H1 (cell line): ENCODE measurements at regions not wholly inside any gene's neighbourhood (a gene's known extent, or its start where the extent isn't known, plus 50 kb on each side); places are given as distances from the start of the nearest gene placed in this dataset.
A peak's percentile ranks its signal among the peaks of the same experiment; 100 is the strongest.

Experiments
- CTCF ChIA-PET: fragments of 300-600 bp; sonication (Branson Sonifier 250); formaldehyde crosslinking; loops from one replicate; lab custom pipeline; 2021; ENCODE audit not compliant: partially characterized antibody; lab: Charles Lee
- POLR2A ChIA-PET: fragments of 300-600 bp; sonication (Branson Sonifier 250); formaldehyde crosslinking; loops from one replicate; lab custom pipeline; 2021; ENCODE audit warnings: inconsistent platforms; ENCODE audit not compliant: partially characterized antibody; lab: Charles Lee
- DNase-seq, 2 experiments: peaks; one replicate each; pipeline versions ENCODE4 v3.0.0 to v3.0.0-alpha.2; 2010 to 2022; ENCODE audit warnings: low spot score in 2 of 2, low read depth in 1 of 2, mixed read lengths in 1 of 2
- FAIRE-seq: peaks from 2 replicates; lab custom pipeline; 2011; peaks lifted over from hg19 to GRCh38; lab: Jason Lieb, UNC
- H2AFZ ChIP-seq: 2 replicates; pipeline ENCODE4 v1.8.1; 2012; ENCODE audit warnings: low read length, inconsistent platforms
- H2AK5ac ChIP-seq: 2 replicates; pipeline ENCODE4 v1.6.1; 2013; ENCODE audit warnings: low read depth, low read length
- H2BK120ac ChIP-seq: replicated peaks from 2 replicates; pipeline ENCODE3; 2013; ENCODE audit warnings: low read depth, low read length, inconsistent platforms
- H2BK12ac ChIP-seq: 2 replicates; pipeline ENCODE4 v1.6.1; 2013; ENCODE audit warnings: low read depth, low read length
- H2BK15ac ChIP-seq: 2 replicates; pipeline ENCODE4 v1.6.1; 2013; ENCODE audit warnings: low read length
- H2BK20ac ChIP-seq: 2 replicates; pipeline ENCODE4 v1.6.1; 2013; ENCODE audit warnings: low read length
- H2BK5ac ChIP-seq: 2 replicates; pipeline ENCODE4 v1.6.1; 2013; ENCODE audit warnings: low read depth, low read length
- H3K14ac ChIP-seq: 2 replicates; pipeline ENCODE4 v1.6.1; 2013; ENCODE audit warnings: inconsistent platforms; ENCODE audit not compliant: insufficient read length
- H3K18ac ChIP-seq: 2 replicates; pipeline ENCODE4 v1.6.1; 2013; ENCODE audit warnings: low read length; ENCODE audit errors: extremely low read depth
- H3K23ac ChIP-seq: 2 replicates; pipeline ENCODE4 v1.6.1; 2013; ENCODE audit warnings: inconsistent platforms; ENCODE audit not compliant: insufficient read length
- H3K23me2 ChIP-seq: 2 replicates; pipeline ENCODE4 v1.6.1; 2013; ENCODE audit warnings: low read depth, low read length
- H3K27ac ChIP-seq: 2 replicates; pipeline ENCODE4 v1.6.1; 2011; ENCODE audit warnings: low read depth, low read length, inconsistent platforms
- H3K27me3 ChIP-seq, 4 experiments: replicated peaks in 1 of 4; 1 replicate in 1 of 4; 2 replicates in 3 of 4; pipeline versions ENCODE4 v1.6.1 to v1.8.1; 2011 to 2013; ENCODE audit warnings: low read length in 3 of 4, mild to moderate bottlenecking in 3 of 4, inconsistent platforms in 2 of 4, mixed read lengths in 2 of 4, moderate library complexity in 1 of 4; ENCODE audit not compliant: control insufficient read depth in 3 of 4, insufficient read depth in 3 of 4; ENCODE audit errors: extremely low read depth in 1 of 4
- H3K36me3 ChIP-seq, 4 experiments: 2 replicates each; pipeline versions ENCODE4 v1.6.1 to v1.8.1; 2011 to 2013; ENCODE audit warnings: mild to moderate bottlenecking in 4 of 4, low read length in 3 of 4, moderate library complexity in 2 of 4, control low read depth in 1 of 4, inconsistent platforms in 1 of 4; ENCODE audit not compliant: insufficient read depth in 4 of 4, control insufficient read depth in 2 of 4
- H3K4ac ChIP-seq: replicated peaks from 2 replicates; pipeline ENCODE3; 2013; ENCODE audit warnings: low read length, low read depth, mixed read lengths, inconsistent platforms; ENCODE audit not compliant: insufficient read length
- H3K4me1 ChIP-seq, 4 experiments: replicated peaks in 1 of 4; 1 replicate in 1 of 4; 2 replicates in 3 of 4; pipeline versions ENCODE4 v1.6.1 to v1.8.1; 2011 to 2013; ENCODE audit warnings: low read length in 3 of 4, inconsistent platforms in 2 of 4, mixed read lengths in 1 of 4; ENCODE audit not compliant: insufficient read depth in 4 of 4, control insufficient read depth in 3 of 4
- H3K4me2 ChIP-seq, 2 experiments: 2 replicates each; pipeline versions ENCODE4 v1.6.1 to v1.8.1; 2011 to 2013; ENCODE audit warnings: low read depth in 2 of 2, low read length in 2 of 2, control low read depth in 1 of 2, inconsistent platforms in 1 of 2, mild to moderate bottlenecking in 1 of 2; ENCODE audit not compliant: insufficient read depth in 1 of 2
- H3K4me3 ChIP-seq, 4 experiments: fragments of 200-600, 300-600 bp in 1 of 4; sonication (generic), shearing (Covaris generic), sonication (Bioruptor Twin) in 1 of 4; 2 replicates each; pipeline versions ENCODE4 v1.5.1 to v1.8.1; 2011 to 2016; ENCODE audit warnings: low read length in 4 of 4, low read depth in 3 of 4, control low read depth in 2 of 4, inconsistent platforms in 2 of 4, mild to moderate bottlenecking in 2 of 4, mixed read lengths in 1 of 4, moderate library complexity in 1 of 4; ENCODE audit not compliant: insufficient read depth in 2 of 4; ENCODE audit errors: extremely low read depth in 1 of 4
- H3K56ac ChIP-seq: replicated peaks from 2 replicates; pipeline ENCODE3; 2013; ENCODE audit warnings: low read depth, mild to moderate bottlenecking, mixed read lengths, low read length, inconsistent platforms; ENCODE audit not compliant: insufficient read length
- H3K79me1 ChIP-seq: 2 replicates; pipeline ENCODE4 v1.6.1; 2013; ENCODE audit warnings: low read depth, low read length, control low read depth
- H3K79me2 ChIP-seq, 2 experiments: 2 replicates each; pipeline versions ENCODE4 v1.6.1 to v1.8.1; 2012 to 2013; ENCODE audit warnings: low read length in 2 of 2, mild to moderate bottlenecking in 2 of 2, inconsistent platforms in 1 of 2; ENCODE audit not compliant: insufficient read depth in 2 of 2, control insufficient read depth in 1 of 2
- H3K9ac ChIP-seq, 4 experiments: replicated peaks in 1 of 4; 1 replicate in 1 of 4; 2 replicates in 3 of 4; pipeline versions ENCODE4 v1.6.1 to v1.8.1; 2011 to 2013; ENCODE audit warnings: low read depth in 3 of 4, low read length in 3 of 4, control low read depth in 2 of 4, mild to moderate bottlenecking in 2 of 4, moderate library complexity in 2 of 4, inconsistent platforms in 1 of 4; ENCODE audit errors: extremely low read depth in 1 of 4
- H3K9me3 ChIP-seq, 2 experiments: 2 replicates each; pipeline versions ENCODE4 v1.6.1 to v1.8.1; 2012 to 2013; ENCODE audit warnings: mild to moderate bottlenecking in 2 of 2, moderate library complexity in 2 of 2, control low read depth in 1 of 2, inconsistent platforms in 1 of 2, low read depth in 1 of 2, low read length in 1 of 2, mixed read lengths in 1 of 2; ENCODE audit not compliant: insufficient read depth in 2 of 2
- H4K20me1 ChIP-seq, 2 experiments: replicated peaks in 1 of 2; 2 replicates each; pipeline versions ENCODE3 to v1.8.1; 2011 to 2013; ENCODE audit warnings: inconsistent platforms in 2 of 2, low read length in 2 of 2, mild to moderate bottlenecking in 1 of 2; ENCODE audit not compliant: insufficient read depth in 2 of 2, control insufficient read depth in 1 of 2
- H4K5ac ChIP-seq: 2 replicates; pipeline ENCODE4 v1.6.1; 2013; ENCODE audit warnings: low read length, low read depth, mixed read lengths, inconsistent platforms; ENCODE audit not compliant: insufficient read length
- H4K8ac ChIP-seq: 2 replicates; pipeline ENCODE4 v1.8.0; 2013; ENCODE audit warnings: mild to moderate bottlenecking, moderate library complexity, low read length, inconsistent platforms; ENCODE audit not compliant: insufficient read depth; ENCODE audit errors: extremely low read depth
- H4K91ac ChIP-seq: replicated peaks from 2 replicates; pipeline ENCODE3; 2013; ENCODE audit warnings: low read length, mixed read lengths, inconsistent platforms; ENCODE audit not compliant: insufficient read length
- BACH1 ChIP-seq: IDR thresholded peaks from 2 replicates; pipeline ENCODE4 v1.6.1; 2012; ENCODE audit warnings: low read length, improper control_type of control experiment
- BCL11A ChIP-seq, 2 experiments: IDR thresholded peaks; one replicate each; pipeline ENCODE4 v1.6.1; 2011; ENCODE audit warnings: low read depth in 2 of 2, low read length in 2 of 2, mild to moderate bottlenecking in 2 of 2
- CEBPB ChIP-seq: IDR thresholded peaks from 2 replicates; pipeline ENCODE4 v1.6.1; 2012; ENCODE audit warnings: low read depth, low read length
- CREB1 ChIP-seq: IDR thresholded peaks from 2 replicates; pipeline ENCODE4 v1.6.1; 2012; ENCODE audit warnings: inconsistent platforms
- HDAC6 ChIP-seq: IDR thresholded peaks from one replicate; pipeline ENCODE4 v1.7.1; 2012; ENCODE audit warnings: low read depth, mild to moderate bottlenecking, inconsistent platforms, low read length, moderate library complexity
- JUND ChIP-seq: IDR thresholded peaks from 2 replicates; pipeline ENCODE4 v1.6.1; 2011; ENCODE audit warnings: mild to moderate bottlenecking, improper control_type of control experiment, low read length
- KDM1A ChIP-seq: fragments of 200-600, 300-600 bp; sonication (generic); IDR thresholded peaks from 2 replicates; pipeline ENCODE4 v1.7.1; 2016; ENCODE audit warnings: mild to moderate bottlenecking, low read length, borderline replicate concordance
- MAX ChIP-seq: IDR thresholded peaks from 2 replicates; pipeline ENCODE4 v1.6.1; 2012; ENCODE audit warnings: inconsistent platforms
- NANOG ChIP-seq: IDR thresholded peaks from 2 replicates; pipeline ENCODE4 v1.6.1; 2011; ENCODE audit warnings: low read length, low read depth, mild to moderate bottlenecking, inconsistent platforms; ENCODE audit not compliant: insufficient read depth, poor library complexity, severe bottlenecking
- PHF8 ChIP-seq: fragments of 200-600 bp; sonication (generic); conservative IDR thresholded peaks from 2 replicates; pipeline ENCODE4 v1.7.1; 2012; ENCODE audit warnings: low read depth, mild to moderate bottlenecking, inconsistent platforms, low read length, moderate library complexity
- POLR2AphosphoS5 ChIP-seq: IDR thresholded peaks from 2 replicates; pipeline ENCODE4 v1.6.1; 2011; ENCODE audit warnings: low read depth, low read length
- RFX5 ChIP-seq: IDR thresholded peaks from 2 replicates; pipeline ENCODE4 v1.6.1; 2011; ENCODE audit warnings: low read depth, low read length, improper control_type of control experiment, borderline replicate concordance
- SIN3A ChIP-seq, 2 experiments: IDR thresholded peaks in 1 of 2; conservative IDR thresholded peaks in 1 of 2; 2 replicates each; pipeline ENCODE4 v1.6.1; 2011 to 2012; ENCODE audit warnings: low read length in 2 of 2, improper control_type of control experiment in 1 of 2, low read depth in 1 of 2, mild to moderate bottlenecking in 1 of 2
- SP2 ChIP-seq: IDR thresholded peaks from 2 replicates; pipeline ENCODE4 v1.6.1; 2012; ENCODE audit warnings: mild to moderate bottlenecking, low read length, inconsistent platforms
- ZNF274 ChIP-seq: IDR thresholded peaks from 2 replicates; pipeline ENCODE4 v1.7.0; 2012; ENCODE audit warnings: low read length, borderline replicate concordance; ENCODE audit errors: extremely low read depth
- WGBS, 2 experiments: shearing (Covaris generic) in 1 of 2; methylation state at CpG; one replicate each; pipeline versions ENCODE4 v1.1.6 to v1.1.7; 2013 to 2015; ENCODE audit warnings: low lambda C conversion rate in 2 of 2, mixed read lengths in 2 of 2, inconsistent platforms in 1 of 2, low coverage in 1 of 2, missing lambda C conversion rate in 1 of 2; ENCODE audit not compliant: insufficient replicate concordance in 2 of 2, insufficient coverage in 1 of 2, insufficient read length in 1 of 2; ENCODE audit errors: extremely low coverage in 1 of 2, missing lambda C conversion rate in 1 of 2; 5-methylcytosine and 5-hydroxymethylcytosine counted together

DNA sequence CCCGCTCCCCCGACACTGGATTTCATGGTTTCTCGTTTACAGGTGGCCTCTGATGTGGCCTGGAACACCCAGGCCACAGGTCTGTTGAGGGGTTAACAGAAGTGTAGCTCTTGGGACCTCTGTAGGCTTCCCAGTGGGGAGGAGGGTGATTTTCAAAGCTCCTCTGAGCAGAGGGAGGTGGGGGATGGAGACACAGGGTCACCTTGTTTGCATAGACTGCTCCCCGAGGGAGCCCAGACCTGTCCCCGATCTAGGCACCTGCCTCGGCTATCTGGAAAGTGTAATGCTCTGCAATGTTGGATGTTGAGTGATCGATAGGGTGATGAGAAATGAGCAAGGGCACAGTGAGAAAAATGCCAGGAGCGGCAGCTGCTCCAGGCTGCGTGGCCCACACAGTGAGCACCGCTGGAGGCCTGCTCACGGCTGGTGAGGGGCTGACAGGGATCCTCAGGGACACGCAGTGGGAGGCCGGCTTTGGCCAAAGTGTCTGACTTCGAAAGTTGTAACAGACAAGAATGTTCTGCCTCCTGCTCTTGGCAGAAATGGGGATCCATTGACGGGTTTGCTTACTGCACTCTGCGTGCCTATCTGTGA is 594.1 kb downstream of the BRD1 start:
- H3K56ac ChIP-seq, result no peak overlapping the region
- no peak overlapping the region for H2AK5ac ChIP-seq
- no peak overlapping the region for H2BK120ac ChIP-seq
- no peaks in the 10 kb centered on the region for H3K79me1 ChIP-seq
- H3K27ac ChIP-seq, result no peak overlapping the region
- no peak overlapping the region for H4K5ac ChIP-seq
- no peak overlapping the region for H2BK12ac ChIP-seq
- no peaks in the 10 kb centered on the region for H3K36me3 ChIP-seq
- H2BK20ac ChIP-seq, result peak overlapping the region; percentile 66; the same call in 1 of the 2 replicates
- no peaks in the 10 kb centered on the region for H3K79me2 ChIP-seq
- H3K14ac ChIP-seq, result no peak overlapping the region
- H3K27me3 ChIP-seq, result no peaks in the 10 kb centered on the region
- CTCF ChIA-PET, result interaction anchor here (1.0 to 1.7 kb wide), 4 partner anchors 21 to 399 kb away, joined by 3 to 5 read pairs (median 3); no protein-coding TSS in a partner anchor
- H3K4ac ChIP-seq, result no peak overlapping the region
- peak overlapping the region; percentile 44; the same call in 1 of the 2 replicates for H2BK5ac ChIP-seq
- no peak overlapping the region for H2AFZ ChIP-seq
- no peaks in the 10 kb centered on the region for H3K23me2 ChIP-seq
- WGBS, 2 experiments, result 85% methylated on average over 16 of the region's 16 CpGs; no CpG with 5 or more reads in 1 of the 2 experiments
- H4K8ac ChIP-seq, result no peak overlapping the region
- no peak overlapping the region for H3K18ac ChIP-seq
- peaks cover 0 to 1% of the 10 kb centered on the region in 2 experiments for H4K20me1 ChIP-seq
- no peak overlapping the region for H3K23ac ChIP-seq
- H2BK15ac ChIP-seq, result no peak overlapping the region
- H3K9ac ChIP-seq, result no peak overlapping the region
- peak in 1 of 2 experiments; percentile 38 for DNase-seq
- FAIRE-seq, result no peak
- no peaks in the 10 kb centered on the region; a peak in 2 of 7 replicates for H3K4me1 ChIP-seq
- no peaks in the 10 kb centered on the region for H3K9me3 ChIP-seq
- H3K4me3 ChIP-seq, result no peak overlapping the region
- POLR2A ChIA-PET, result no interaction called here
- H4K91ac ChIP-seq, result peak overlapping the region; percentile 31
- H3K4me2 ChIP-seq, result no peak overlapping the region
- TF ChIP-seq SIN3A (conservative IDR thresholded peaks at IDR 0.05 in 1 of 2, IDR thresholded peaks at IDR 0.05 in 1 of 2; ENCODE audit: low read depth in 1 of 2, low read length in 2 of 2) (no peak), BCL11A (IDR thresholded peaks at IDR 0.05; ENCODE audit: low read depth in 2 of 2, low read length in 2 of 2) (no peak), MAX (no peak), PHF8 (no peak), SP2 (no peak), HDAC6 (no peak), ZNF274 (no peak), JUND (no peak), CREB1 (no peak), RFX5 (no peak), POLR2AphosphoS5 (no peak), BACH1 (no peak), NANOG (no peak), KDM1A (no peak), CEBPB (no peak)
